HG03439 (cell line): ENCODE measurements at regions not wholly inside any gene's neighbourhood (a gene's known extent, or its start where the extent isn't known, plus 50 kb on each side); places are given as distances from the start of the nearest gene placed in this dataset.

Source experiments
- ATAC-seq: cut with Tn5 transposase; IDR thresholded peaks from one replicate; pipeline ENCODE4 v1.9.1; 2021; ENCODE audit warnings: mild to moderate bottlenecking, moderate library complexity; ENCODE audit not compliant: unreplicated experiment

DNA sequence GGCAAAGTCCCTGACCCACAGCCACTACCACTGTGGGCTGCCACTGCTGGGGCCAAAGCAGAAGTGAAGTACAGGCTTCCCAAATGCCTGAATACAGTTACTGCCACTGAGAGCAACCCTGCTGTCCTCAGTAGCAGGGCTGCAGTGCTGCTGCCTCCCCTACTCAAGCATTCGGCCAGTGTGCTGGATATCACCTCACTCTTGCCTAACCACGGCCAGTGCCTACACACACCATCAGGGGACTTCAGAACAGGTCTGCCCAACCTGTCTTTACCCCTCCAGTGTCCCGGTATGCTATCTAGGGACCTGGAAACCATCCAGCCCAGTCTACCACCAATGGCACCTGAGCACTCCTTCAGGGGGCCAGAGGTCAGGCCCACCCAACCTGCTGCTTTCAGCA lies 261.5 kb upstream of the COL8A1 start:
- ATAC-seq: no peak

DNA sequence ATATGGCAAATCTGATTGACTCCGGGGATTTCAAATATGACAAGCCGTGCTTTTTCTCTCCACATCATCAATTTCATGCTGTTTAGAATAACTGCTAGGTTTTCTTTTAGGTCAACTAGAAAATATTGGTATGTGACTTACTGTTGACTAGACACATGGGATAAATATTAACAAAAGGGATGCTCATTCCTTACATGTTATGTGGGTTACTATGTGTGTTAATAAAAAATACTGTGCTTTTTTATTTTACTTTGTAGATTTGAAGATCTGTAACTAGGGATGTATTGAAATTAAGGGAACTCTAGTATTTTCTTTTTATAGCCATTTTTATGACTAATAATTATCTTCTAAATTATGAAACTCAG lies 264.6 kb upstream of the COL8A1 start:
- ATAC-seq: no peak

DNA sequence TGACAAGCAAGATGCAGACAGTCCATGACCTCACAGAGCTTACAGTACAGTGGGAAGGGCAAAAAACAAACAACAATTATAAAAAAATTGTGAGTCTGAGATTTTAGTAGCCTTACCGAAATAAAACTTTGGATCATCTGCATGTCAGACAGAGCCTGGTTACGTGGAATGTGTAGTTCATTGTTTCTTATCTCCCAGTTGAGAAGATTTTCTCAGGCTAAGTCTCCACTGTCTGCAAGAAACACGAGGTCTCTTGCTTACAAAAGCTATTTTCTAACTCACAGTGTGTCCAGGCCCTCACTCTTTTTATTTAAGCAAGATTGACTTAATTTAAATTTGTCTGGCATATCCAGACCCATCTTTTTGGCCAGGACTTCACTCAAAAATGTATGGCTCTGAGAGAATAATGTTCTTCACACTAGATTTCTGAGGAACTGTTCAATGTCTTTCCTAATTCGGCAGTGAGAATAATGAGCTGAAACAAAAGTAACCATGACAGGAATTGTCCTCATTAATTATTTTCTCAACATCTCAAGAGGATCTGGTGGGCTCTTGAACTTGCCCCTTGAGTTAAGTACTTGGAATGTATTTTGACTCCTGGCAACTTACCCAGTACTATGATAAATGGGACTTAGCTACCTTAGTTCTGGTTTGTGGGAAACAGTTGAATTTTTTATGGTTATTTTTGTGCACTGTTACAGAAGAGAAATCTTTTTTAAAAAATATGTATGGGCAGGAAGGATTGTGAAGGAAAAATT lies 265.1 kb upstream of the COL8A1 start:
- ATAC-seq: no peak

DNA sequence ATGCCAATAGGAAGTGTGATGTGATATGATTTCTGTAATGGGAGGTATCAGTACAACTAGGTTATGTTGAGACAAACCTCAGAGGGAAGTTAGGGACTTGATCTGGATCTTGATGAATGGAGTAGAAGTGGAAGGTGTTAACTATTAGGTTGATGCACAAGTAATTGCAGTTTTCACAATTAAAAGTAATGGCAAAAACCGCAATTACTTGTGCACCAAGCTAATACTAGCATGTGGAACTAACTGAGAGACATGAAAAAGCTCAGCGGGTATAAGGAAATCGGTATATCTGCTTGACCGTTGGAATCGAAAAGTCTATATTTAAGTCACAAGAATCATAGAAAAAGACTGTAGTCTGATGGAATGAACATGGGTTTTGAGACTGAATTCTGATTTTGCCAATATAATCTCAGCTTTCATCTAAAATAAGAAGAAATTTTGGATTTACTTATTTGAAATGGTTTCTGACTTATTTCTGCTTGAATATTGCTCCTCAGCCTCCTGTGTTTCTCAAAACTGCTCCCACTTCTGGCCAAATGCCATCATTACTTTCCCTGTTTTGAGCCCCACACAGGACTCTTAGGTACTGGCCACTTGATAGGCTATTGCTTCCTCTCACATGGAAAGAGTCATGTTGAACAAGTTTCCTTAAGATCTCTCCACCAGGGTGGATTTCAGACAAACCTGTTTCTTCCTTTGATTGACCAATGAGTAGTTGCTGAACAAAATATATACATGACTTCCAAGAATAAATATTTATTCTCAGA lies 271.5 kb upstream of the COL8A1 start:
- no peak for ATAC-seq

DNA sequence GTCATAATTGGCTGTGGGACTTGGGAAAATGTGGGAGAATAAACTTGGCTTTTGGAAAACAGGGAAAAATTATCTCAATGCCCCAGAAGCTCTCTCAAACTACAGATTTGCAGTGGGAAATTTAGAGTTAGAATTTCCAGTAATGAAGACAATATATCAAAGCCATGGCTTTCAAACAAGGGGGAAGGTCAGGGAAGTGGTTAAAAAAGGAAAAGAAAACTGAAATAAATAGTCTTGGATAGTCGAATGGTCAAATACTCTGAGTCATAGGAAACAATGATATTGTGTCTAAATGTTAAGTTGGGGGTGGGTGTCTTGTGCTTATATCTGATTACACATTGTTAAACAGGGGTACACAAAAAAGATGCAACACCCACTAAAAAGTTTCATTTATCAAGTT lies 272.4 kb upstream of the COL8A1 start:
- no peak for ATAC-seq

DNA sequence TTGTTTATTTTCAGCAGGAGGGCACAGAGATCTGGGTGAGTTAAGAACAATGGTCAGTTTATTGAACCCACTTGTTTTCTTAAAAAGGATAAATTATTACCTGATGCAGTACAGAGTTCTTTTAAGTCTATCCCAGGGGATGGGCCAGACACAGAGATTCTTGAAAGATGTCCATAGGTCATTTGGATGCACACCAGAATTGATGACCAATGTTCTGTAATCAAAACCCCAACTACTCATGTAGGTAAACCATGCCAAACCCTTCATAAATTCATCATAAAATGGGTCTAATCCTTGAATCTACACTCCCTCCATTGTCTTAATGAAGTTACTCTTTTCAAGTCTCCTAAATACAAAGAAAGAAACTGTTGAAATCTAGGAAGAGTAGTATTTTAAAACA lies 273.0 kb upstream of the COL8A1 start:
- ATAC-seq: no peak

DNA sequence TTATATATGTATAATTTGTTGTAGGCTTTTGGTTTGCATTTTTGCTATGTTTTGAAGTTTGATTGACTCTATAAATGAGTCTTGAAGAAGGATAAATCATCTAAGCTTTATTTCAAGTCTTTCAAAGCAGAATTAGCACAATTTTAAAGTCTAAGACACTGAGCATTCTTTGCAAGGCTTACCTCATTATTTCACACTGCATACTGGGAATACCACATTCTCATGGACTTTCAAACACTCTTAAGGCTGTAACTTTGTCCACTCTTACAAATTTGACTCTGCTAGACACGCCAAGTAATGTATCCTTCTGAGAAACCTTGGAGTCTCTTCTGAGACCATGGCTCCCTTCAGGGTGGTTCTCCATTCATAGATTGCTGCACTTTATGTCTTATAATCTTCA lies 281.3 kb upstream of the COL8A1 start:
- no peak for ATAC-seq

DNA sequence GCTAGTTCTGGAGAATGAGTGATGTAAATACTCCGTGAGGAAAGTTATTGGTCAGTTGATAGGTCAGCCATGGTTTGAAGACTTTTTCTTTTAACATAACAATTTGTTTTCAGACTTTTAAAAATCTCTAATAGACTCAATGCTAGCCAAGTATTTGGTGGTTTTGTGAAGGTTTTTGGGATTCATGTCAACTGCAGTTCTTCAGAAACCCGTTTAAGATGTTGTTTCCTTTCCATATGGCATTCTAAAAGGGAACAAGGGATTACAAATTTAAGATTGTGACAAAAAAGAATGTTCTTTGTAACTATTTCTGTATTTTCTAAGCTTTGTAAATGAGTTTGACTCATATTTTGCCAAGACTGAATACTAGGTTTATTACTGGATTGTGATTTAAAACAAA lies 281.7 kb upstream of the COL8A1 start:
- ATAC-seq: no peak

DNA sequence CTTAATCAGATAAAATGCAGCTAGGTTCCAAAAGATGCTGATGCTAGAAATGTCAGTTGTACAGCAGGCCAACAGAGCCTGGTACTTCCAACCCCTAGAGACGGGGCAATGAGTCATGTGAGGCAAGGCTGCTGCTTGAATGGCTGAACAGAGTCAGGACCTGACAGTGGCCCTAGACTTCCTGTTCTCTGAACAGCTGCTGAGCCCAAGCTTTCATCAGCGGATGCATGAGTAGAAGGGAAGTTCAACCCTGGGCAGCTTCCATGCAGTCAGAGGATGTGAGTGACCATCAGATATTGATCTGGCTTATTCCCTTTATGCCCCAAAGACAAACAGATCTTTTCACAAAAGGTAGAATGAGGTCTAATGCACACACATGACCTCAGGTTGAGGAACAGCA lies 282.9 kb upstream of the COL8A1 start:
- no peak for ATAC-seq

DNA sequence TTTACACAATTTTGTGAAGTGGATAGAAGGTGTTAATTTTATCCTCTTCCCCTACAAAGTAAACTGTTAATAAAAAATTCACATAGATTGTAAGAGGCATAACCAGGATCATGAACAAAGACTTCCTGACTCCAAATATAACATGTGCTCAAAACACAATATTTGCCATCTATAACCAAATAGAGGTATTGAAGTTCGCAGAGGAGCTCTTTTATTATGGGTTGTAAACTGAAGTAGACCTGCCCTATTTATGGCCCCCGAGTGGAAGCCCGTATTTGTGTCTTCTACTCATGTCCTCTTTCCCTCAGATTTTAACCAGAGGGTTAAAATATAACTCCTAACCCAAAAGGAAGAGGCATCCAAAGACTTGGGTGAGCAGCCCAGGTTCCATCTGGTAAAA lies 285.6 kb upstream of the COL8A1 start:
- no peak for ATAC-seq

DNA sequence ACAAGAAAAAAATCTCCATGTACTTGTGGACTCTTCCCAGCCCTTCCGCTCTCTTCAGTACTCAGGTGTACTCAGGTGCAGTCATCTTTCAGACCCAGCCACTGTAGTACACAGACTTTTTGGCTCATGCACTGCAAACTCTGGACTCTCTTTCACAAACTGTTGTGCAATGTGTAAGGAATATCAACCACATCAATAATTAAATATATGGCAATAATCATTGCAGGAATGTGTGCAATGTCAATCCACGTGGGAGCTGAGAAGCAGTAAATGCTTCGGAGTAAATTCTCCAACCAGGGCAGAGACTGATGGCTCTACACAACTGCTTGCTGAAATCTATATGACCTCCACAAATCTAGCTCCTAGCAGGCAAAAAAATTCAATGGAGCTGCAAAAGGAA lies 287.3 kb upstream of the COL8A1 start:
- ATAC-seq: no peak

DNA sequence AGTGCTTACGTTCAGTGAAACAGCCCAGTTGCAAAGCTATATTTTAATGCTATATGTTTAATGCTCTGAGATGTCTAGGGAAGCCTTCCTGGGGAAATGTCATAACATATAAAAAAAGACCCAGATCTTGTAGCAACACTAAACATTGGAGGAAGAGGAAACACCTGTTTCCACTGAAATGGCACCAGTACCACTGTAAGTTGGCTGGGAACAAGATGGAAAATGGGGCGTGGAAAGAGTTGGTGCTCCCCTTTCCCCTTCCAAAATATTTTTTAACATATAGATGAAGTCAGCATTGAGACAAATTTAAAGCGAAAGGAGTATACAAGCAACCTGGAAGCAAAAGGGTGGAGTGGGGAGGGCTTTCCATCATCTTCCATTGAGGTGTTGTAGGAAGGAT lies 289.9 kb upstream of the COL8A1 start:
- ATAC-seq: no peak

DNA sequence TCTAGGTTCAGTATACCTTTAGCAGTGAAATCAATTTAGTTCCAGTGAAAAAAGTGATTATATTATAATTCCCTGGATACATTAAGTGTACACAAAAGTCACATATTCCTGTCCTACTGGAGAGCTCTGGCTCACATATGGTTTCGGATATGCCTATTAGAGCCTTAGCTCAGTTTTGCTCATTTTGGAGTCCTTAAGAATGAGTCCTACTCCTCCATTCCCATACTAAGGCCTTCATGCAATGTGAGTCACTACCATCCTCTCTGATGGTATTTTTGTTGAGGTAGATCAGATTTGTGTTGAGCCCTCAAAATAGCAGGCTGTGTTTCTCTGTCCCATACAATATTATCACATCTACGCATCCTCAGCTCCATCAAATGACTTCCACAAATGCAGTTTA lies 294.2 kb upstream of the COL8A1 start:
- no peak for ATAC-seq

DNA sequence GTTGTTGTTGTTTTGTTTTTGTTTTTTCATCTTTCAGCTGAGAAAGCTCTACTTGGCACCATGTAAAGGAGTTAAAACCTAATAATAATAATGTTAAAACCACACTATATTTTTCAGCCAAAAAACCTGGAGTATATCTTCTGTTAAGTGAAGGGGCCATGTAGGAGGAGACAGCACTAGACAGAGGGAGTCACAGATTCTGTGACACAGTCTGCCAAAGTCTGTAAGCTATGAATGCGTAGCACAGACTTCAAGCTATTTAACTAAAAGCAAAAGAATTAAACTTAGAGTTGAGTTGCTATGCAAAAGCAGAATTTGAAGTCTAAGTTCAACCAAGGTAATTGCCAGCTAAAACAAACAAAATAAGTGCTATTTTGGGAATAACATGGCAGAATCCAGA lies 296.0 kb upstream of the COL8A1 start:
- ATAC-seq: no peak

DNA sequence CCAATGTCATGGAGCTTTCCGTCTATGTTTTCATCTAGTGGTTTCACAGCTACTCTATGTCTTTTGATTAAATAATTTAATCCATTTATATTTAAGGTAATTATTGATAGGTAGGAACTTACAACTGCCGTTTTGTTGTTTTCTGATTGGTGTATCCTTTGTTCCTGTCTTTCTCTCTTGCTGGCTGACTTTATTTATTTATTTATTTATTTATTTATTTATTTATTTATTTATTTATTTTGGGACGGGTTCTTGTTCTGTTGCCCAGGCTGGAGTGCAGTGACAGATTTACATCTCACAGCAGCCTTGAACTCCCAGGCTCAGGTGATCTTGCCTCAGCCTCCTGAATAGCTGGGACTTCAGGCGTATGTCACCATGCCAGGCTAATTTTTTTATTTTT lies 299.2 kb upstream of the COL8A1 start:
- no peak for ATAC-seq

DNA sequence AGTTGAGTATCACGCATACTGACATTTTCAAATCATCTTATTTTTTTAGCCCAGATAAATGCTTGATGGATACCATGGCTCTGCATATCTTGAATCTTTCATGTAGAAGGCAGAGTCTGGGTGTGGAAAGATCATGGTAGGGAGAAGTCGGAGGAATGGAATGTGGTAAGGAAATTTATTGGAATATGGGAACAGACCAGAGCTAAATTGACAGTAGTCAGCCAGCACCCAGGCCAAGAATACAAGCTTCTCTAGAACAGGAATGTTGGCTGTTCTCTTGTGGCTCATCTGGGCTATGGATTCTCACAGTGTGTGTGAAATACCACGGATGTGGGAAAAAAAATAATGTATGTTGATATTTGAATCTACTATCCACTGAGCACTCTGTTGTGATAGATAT lies 305.7 kb upstream of the COL8A1 start:
- no peak for ATAC-seq

DNA sequence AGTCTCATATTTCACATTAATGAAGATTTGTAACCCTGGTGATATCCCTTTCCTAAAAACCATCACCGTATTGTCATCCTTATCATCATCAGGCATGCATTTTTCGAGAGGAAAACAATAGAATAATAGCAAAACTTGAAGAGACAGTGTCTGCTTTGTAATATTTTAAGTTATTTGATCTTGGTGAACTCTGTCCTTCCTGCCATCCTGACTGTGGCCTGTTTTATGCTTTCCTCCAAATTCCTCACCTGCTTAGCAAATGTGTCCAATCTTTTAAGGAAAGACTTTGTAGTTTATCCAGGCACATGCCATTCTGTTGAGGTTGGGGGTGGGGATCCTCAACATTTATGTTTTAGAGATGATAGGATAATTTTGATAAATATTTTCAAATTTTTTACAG lies 306.1 kb upstream of the COL8A1 start:
- ATAC-seq: no peak

DNA sequence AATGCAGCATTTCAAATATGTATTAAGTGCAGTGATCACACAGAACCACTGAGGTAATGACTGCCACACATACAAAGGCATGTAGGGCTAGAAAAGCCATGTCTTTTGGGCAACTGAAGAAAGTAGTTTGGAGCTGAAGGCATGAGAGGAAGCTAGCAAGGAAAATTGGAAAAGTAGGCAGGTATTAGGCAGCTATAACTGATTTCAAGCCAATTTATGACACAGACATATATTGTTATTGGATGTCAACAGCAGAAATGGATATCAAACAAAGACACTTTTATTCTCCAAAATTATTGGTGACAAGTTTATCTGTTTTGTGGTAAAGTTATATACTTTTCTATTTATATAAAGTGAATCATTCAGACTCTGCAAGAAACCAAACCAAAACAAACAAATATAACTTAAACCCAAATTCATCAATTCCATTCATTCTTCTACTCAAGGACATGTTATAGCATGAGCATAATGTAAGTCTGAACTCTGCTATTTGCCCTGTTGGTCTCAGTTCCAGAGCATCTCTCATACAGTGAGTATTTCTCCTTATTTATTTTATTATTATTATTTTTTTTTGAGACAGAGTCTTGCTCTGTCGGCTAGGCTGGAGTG lies 307.4 kb upstream of the COL8A1 start:
- ATAC-seq: no peak

DNA sequence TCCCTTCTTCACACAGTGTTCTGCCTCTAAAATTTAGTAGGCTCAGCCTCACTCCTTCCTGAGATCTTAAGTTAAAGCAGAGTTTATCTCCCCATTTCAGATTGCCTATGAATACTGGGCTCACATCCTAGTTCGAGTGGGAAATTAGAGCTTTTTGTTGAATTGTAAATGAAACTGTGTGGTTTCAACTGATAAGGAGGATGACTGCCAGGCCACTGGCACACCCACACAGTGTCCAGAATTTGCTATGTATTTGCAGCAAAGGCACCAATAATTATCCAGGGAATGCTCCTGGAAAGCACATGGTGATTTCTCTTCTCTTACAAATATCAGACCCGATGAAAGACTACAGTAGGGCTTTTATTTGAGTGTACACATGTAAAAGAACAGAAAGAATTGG lies 308.1 kb upstream of the COL8A1 start:
- ATAC-seq: no peak

DNA sequence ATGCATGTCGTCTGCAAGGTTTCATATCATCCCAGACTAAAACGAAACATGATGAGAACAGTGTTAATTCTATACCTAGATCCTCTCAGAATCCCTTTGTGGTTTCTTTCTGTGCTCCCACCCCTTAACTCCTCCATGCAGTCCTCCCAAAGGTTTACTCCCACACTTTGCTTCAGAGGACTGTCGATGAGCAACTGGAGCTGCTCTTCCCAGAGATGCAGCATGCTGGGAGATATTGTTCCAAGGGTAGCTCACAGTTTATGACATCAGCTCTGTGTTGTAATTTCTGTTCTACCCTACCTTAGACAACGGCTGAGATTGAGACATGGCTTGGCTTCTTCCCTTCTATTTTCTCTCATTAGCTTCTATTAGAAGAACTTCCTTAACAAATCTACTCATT lies 313.0 kb upstream of the COL8A1 start:
- ATAC-seq: no peak

DNA sequence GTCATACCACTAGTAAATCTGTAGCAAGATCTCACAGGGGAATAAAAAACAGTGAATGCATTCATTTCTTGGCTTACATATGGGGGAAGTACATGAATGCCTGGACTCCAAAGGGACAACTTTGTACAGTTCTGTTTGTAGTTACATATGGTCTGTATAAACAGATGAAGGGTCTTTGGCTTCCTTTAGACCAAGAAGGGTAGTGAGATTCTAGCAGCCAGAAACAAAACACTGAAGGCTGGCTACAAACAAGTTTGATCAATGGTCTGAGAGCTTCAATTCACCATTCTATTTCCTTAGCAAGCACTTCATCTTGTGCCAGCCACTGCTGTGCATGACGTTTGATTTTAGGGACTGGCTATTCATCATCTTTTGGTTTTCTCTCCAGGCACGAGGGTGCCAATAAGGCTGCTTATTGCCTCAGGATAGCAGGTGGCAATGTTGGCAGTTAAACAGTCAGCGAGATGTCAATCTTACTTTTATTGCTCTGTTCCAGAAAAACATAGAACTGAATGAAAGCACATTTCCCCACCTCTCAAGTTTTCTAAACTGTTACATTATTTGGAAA lies 313.7 kb upstream of the COL8A1 start:
- no peak for ATAC-seq

DNA sequence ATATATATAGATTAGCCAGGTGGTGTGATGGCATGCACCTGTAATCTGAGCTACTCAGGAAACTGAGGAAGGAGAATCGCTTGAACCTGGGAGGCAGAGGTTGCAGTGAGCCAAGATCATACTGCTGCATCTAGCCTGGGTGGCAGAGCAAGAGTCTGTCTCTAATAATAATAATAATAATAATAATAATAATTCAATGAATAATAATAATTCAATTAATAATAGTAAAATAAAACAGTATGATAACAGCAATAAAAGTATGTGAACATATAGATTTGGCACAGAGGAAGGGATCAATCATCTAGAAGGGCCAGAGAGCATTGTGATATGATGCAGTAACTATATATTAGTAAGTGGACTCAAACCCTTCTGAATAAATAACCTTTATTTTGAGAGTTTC lies 314.5 kb upstream of the COL8A1 start:
- ATAC-seq: no peak
